CD14-positive monocyte (primary cell): ENCODE measurements at regions not wholly inside any gene's neighbourhood (a gene's known extent, or its start where the extent isn't known, plus 50 kb on each side); places are given as distances from the start of the nearest gene placed in this dataset.

Experiments used
- DNase-seq, 3 donors: peaks; one replicate each; pipeline ENCODE4 v3.0.0-alpha.2; 2011 to 2022
- H2AFZ ChIP-seq: 2 replicates; pipeline ENCODE4 v1.6.0; 2012; ENCODE audit warnings: mild to moderate bottlenecking, low read depth, low read length, inconsistent platforms; ENCODE audit not compliant: insufficient read depth, poor library complexity, severe bottlenecking
- H3K27ac ChIP-seq, 2 donors: 1 replicate in 1 of 2; 2 replicates in 1 of 2; pipeline ENCODE4 v1.5.1; 2012 to 2013; ENCODE audit warnings: low read length in 2 of 2, control low read depth in 1 of 2, inconsistent platforms in 1 of 2, low read depth in 1 of 2, mild to moderate bottlenecking in 1 of 2
- H3K27me3 ChIP-seq, 2 donors: one replicate each; pipeline versions ENCODE4 v1.6.0 to v1.6.1; 2011 to 2013; ENCODE audit warnings: low read length in 2 of 2; ENCODE audit not compliant: control insufficient read depth in 2 of 2, insufficient read depth in 2 of 2
- H3K36me3 ChIP-seq, 2 donors: replicated peaks in 1 of 2; 1 replicate in 1 of 2; 2 replicates in 1 of 2; pipeline versions ENCODE4 v1.5.1 to v1.6.1; 2012 to 2013; ENCODE audit warnings: low read length in 2 of 2, control low read depth in 1 of 2, inconsistent platforms in 1 of 2, mild to moderate bottlenecking in 1 of 2; ENCODE audit not compliant: insufficient read depth in 2 of 2, control insufficient read depth in 1 of 2
- H3K4me1 ChIP-seq, 2 donors: 1 replicate in 1 of 2; 2 replicates in 1 of 2; pipeline versions ENCODE4 v1.5.1 to v1.6.1; 2012 to 2013; ENCODE audit warnings: low read length in 2 of 2, control low read depth in 1 of 2, inconsistent platforms in 1 of 2, mild to moderate bottlenecking in 1 of 2, moderate library complexity in 1 of 2; ENCODE audit not compliant: insufficient read depth in 2 of 2, control insufficient read depth in 1 of 2
- H3K4me2 ChIP-seq: replicated peaks from 2 replicates; pipeline ENCODE3; 2012; ENCODE audit warnings: low read length, moderate library complexity, mild to moderate bottlenecking; ENCODE audit not compliant: poor library complexity, severe bottlenecking; ENCODE audit errors: extremely low read depth
- H3K4me3 ChIP-seq, 3 experiments: fragments of 200-600 bp in 1 of 3; sonication (generic) in 1 of 3; replicated peaks in 1 of 3; 1 replicate in 2 of 3; 2 replicates in 1 of 3; pipeline ENCODE4 v1.5.1; 2011 to 2013; ENCODE audit warnings: low read length in 3 of 3, mild to moderate bottlenecking in 3 of 3, control low read depth in 2 of 3, low read depth in 2 of 3, inconsistent platforms in 1 of 3, moderate library complexity in 1 of 3
- H3K79me2 ChIP-seq: 2 replicates; pipeline ENCODE4 v1.6.0; 2012; ENCODE audit warnings: mild to moderate bottlenecking, control low read depth, inconsistent platforms, low read length, moderate library complexity; ENCODE audit not compliant: insufficient read depth
- H3K9ac ChIP-seq: 2 replicates; pipeline ENCODE4 v1.6.0; 2017; ENCODE audit warnings: low read length, mild to moderate bottlenecking; ENCODE audit not compliant: insufficient read depth, poor library complexity, severe bottlenecking
- H3K9me3 ChIP-seq, 2 donors: replicated peaks in 1 of 2; 1 replicate in 1 of 2; 2 replicates in 1 of 2; pipeline versions ENCODE4 v1.5.1 to v1.6.1; 2012 to 2013; ENCODE audit warnings: low read length in 2 of 2, control low read depth in 1 of 2; ENCODE audit not compliant: control insufficient read depth in 1 of 2, insufficient read depth in 1 of 2
- H4K20me1 ChIP-seq: 2 replicates; pipeline ENCODE4 v1.6.0; 2012; ENCODE audit warnings: mild to moderate bottlenecking, low read length, control low read depth, moderate library complexity; ENCODE audit not compliant: insufficient read depth
- H3K27ac Mint-ChIP-seq, 7 donors: one replicate each; pipeline ENCODE4 v1.8.0; 2020; ENCODE audit warnings: mild to moderate bottlenecking in 7 of 7, mixed read lengths in 7 of 7, moderate library complexity in 6 of 7, inconsistent platforms in 2 of 7
- H3K27me3 Mint-ChIP-seq, 3 donors: one replicate each; pipeline ENCODE4 v1.8.0; 2021 to 2022; ENCODE audit warnings: low read depth in 3 of 3, mild to moderate bottlenecking in 3 of 3, mixed read lengths in 3 of 3, moderate library complexity in 3 of 3, inconsistent platforms in 1 of 3
- H3K36me3 Mint-ChIP-seq, 2 donors: one replicate each; pipeline ENCODE4 v1.8.0; 2020; ENCODE audit warnings: mixed read lengths in 2 of 2, inconsistent platforms in 1 of 2, mild to moderate bottlenecking in 1 of 2
- H3K4me1 Mint-ChIP-seq: one replicate; pipeline ENCODE4 v1.8.0; 2020; ENCODE audit warnings: mild to moderate bottlenecking, mixed read lengths
- H3K4me3 Mint-ChIP-seq, 2 donors: one replicate each; pipeline ENCODE4 v1.8.0; 2020; ENCODE audit warnings: mild to moderate bottlenecking in 2 of 2, mixed read lengths in 2 of 2, moderate library complexity in 1 of 2
- H3K9me3 Mint-ChIP-seq, 7 donors: one replicate each; pipeline ENCODE4 v1.8.0; 2020 to 2022; ENCODE audit warnings: mixed read lengths in 7 of 7, mild to moderate bottlenecking in 6 of 7, moderate library complexity in 6 of 7, inconsistent platforms in 2 of 7
- WGBS: methylation state at CpG from one replicate; pipeline ENCODE4 v1.1.5; 2013; ENCODE audit warnings: missing lambda C conversion rate; ENCODE audit not compliant: insufficient coverage; 5-methylcytosine and 5-hydroxymethylcytosine counted together
- intact Hi-C, 2 donors: fragments of 100-400 bp; cut with micrococcal nuclease; formaldehyde crosslinking; loops; one replicate each; pipeline versions ENCODE4 v1.15.0 to v1.15.1; 2023
- TF ChIP-seq, protein P1 (sequence below): fragments of 200-600 bp; IDR thresholded peaks from one replicate; pipeline ENCODE4 v1.8.0; 2022; ENCODE audit warnings: antibody characterized with exemption, mild to moderate bottlenecking

DNA sequence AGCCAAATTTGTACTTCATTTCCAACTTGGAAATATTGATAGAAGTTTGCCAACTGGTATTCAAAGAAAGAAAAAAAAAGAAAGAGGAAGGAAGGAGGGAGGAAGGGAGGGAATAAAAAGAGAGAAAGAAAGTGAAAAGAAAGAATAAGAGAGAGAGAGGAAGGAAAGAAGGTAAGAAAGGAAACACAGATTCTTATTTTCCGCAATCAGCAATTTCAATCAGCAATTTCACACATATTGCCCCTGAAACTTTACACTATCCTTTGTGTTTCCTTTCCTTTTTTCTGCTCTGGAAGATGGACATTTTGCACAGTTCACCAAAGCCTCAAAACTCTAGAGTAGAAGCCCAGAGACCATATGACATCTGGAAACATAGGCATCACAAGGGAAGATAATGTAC is 888.1 kb downstream of the REEP3 start:
- intact Hi-C loops: no loop called here
- Histone ChIP-seq H3K9me3 (no peaks in the 10 kb centered on the region), H3K9ac (no peak overlapping the region), H3K27me3 (no peaks in the 10 kb centered on the region), H3K36me3 (no peaks in the 10 kb centered on the region), H3K4me3 (no peak overlapping the region), H3K27ac (no peak overlapping the region), H4K20me1 (no peaks in the 10 kb centered on the region), H3K4me1 (no peaks in the 10 kb centered on the region), H3K79me2 (no peaks in the 10 kb centered on the region), H3K4me2 (no peak overlapping the region), H2AFZ (no peak overlapping the region)
- Mint-ChIP-seq H3K4me3 (no peak overlapping the region), H3K27ac (no peak overlapping the region), H3K9me3 (peaks cover 0 to 8% (median 4%) of the 10 kb centered on the region in 7 donors), H3K36me3 (no peaks in the 10 kb centered on the region), H3K27me3 (peaks cover 0 to 2% (median 0%) of the 10 kb centered on the region in 3 donors), H3K4me1 (no peaks in the 10 kb centered on the region)
- TF ChIP-seq, protein P1, sequence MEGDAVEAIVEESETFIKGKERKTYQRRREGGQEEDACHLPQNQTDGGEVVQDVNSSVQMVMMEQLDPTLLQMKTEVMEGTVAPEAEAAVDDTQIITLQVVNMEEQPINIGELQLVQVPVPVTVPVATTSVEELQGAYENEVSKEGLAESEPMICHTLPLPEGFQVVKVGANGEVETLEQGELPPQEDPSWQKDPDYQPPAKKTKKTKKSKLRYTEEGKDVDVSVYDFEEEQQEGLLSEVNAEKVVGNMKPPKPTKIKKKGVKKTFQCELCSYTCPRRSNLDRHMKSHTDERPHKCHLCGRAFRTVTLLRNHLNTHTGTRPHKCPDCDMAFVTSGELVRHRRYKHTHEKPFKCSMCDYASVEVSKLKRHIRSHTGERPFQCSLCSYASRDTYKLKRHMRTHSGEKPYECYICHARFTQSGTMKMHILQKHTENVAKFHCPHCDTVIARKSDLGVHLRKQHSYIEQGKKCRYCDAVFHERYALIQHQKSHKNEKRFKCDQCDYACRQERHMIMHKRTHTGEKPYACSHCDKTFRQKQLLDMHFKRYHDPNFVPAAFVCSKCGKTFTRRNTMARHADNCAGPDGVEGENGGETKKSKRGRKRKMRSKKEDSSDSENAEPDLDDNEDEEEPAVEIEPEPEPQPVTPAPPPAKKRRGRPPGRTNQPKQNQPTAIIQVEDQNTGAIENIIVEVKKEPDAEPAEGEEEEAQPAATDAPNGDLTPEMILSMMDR: no peak
- no CpG with 5 or more reads among the region's 1 CpG for WGBS
- DNase-seq: no peak

DNA sequence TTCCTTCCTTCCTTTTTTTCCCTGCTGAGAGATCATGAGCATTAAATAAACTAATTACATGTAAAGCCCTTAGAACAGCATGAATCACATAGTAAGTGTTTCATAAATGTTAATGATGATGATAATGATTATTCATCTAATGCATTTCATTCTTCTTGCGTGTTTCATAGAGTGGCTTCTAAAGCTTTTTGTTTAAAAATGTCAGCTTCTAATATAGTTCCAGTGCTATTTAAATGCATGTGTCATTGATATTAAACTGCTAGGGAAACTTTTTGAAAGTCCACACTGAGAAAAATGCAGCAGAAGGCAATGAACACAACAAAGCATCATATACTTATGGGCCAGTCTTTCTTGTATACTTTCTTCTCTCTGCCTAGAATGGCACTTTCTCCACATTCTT is 894.8 kb downstream of the REEP3 start:
- H3K27me3 Mint-ChIP-seq: peaks cover 0 to 2% (median 1%) of the 10 kb centered on the region in 3 donors
- H3K36me3 Mint-ChIP-seq: no peaks in the 10 kb centered on the region
- intact Hi-C loops: no loop called here
- Histone ChIP-seq H3K27me3 (no peaks in the 10 kb centered on the region), H4K20me1 (no peaks in the 10 kb centered on the region), H3K9ac (no peak overlapping the region), H3K4me2 (no peak overlapping the region), H3K36me3 (no peaks in the 10 kb centered on the region), H3K9me3 (no peaks in the 10 kb centered on the region), H3K4me3 (no peak overlapping the region), H3K4me1 (no peaks in the 10 kb centered on the region), H3K79me2 (no peaks in the 10 kb centered on the region), H3K27ac (no peak overlapping the region), H2AFZ (no peak overlapping the region)
- no peak for DNase-seq
- H3K9me3 Mint-ChIP-seq: peaks cover 0 to 2% (median 0%) of the 10 kb centered on the region in 7 donors
- no peak overlapping the region for H3K4me3 Mint-ChIP-seq
- no CpG with 5 or more reads among the region's 1 CpG for WGBS
- no peak overlapping the region for H3K27ac Mint-ChIP-seq
- TF ChIP-seq, protein P1: no peak
- no peaks in the 10 kb centered on the region for H3K4me1 Mint-ChIP-seq
